Heart right ventricle (tissue), 16 donors: ENCODE measurements at regions not wholly inside any gene's neighbourhood (a gene's known extent, or its start where the extent isn't known, plus 50 kb on each side); places are given as distances from the start of the nearest gene placed in this dataset.

Experiments used
- ATAC-seq, 8 donors: fragments of 200-7000 bp; cut with Tn5 transposase; one replicate each; pipeline ENCODE4 v1.9.1; 2020; ENCODE audit warnings: mild to moderate bottlenecking in 8 of 8, moderate library complexity in 8 of 8, moderate number of reproducible peaks in 1 of 8
- DNase-seq, 2 donors: peaks; one replicate each; pipeline ENCODE4 v3.0.0-alpha.2; 2020
- H3K27ac ChIP-seq, 10 donors: fragments of 200-600 bp; sonication (generic) in 2 of 10; one replicate each; pipeline versions ENCODE4 v1.5.0 to v1.8.0; 2020 to 2022; ENCODE audit warnings: mild to moderate bottlenecking in 3 of 10
- H3K27me3 ChIP-seq, 7 donors: fragments of 200-600 bp; one replicate each; pipeline ENCODE4 v1.8.0; 2021 to 2022; ENCODE audit warnings: mild to moderate bottlenecking in 2 of 7
- H3K36me3 ChIP-seq, 9 donors: fragments of 200-600 bp; sonication (generic) in 1 of 9; one replicate each; pipeline versions ENCODE4 v1.5.0 to v1.8.0; 2020 to 2022; ENCODE audit warnings: mild to moderate bottlenecking in 2 of 9
- H3K4me1 ChIP-seq, 9 donors: fragments of 200-600 bp; sonication (generic) in 1 of 9; one replicate each; pipeline versions ENCODE4 v1.5.0 to v1.8.0; 2020 to 2022; ENCODE audit warnings: mild to moderate bottlenecking in 4 of 9
- H3K4me3 ChIP-seq, 10 donors: fragments of 200-600 bp; sonication (generic) in 2 of 10; one replicate each; pipeline versions ENCODE4 v1.5.0 to v1.8.0; 2020 to 2022; ENCODE audit warnings: mild to moderate bottlenecking in 7 of 10, moderate library complexity in 2 of 10
- H3K9me3 ChIP-seq, 11 donors: fragments of 200-600 bp in 10 of 11; sonication (generic) in 2 of 11; one replicate each; pipeline versions ENCODE4 v1.5.0 to v1.8.0; 2013 to 2022; ENCODE audit warnings: mild to moderate bottlenecking in 2 of 11, control low read depth in 1 of 11, moderate library complexity in 1 of 11
- WGBS, 2 donors: extraction: QIAGEN DNeasy Blood & Tissue Kit; methylation state at CpG; one replicate each; pipeline ENCODE4 v1.1.7; 2013; ENCODE audit warnings: inconsistent platforms in 1 of 2; 5-methylcytosine and 5-hydroxymethylcytosine counted together
- intact Hi-C, 10 donors: fragments of 100-400 bp; cut with DNase I; formaldehyde crosslinking; loops; one replicate each; pipeline versions ENCODE4 v1.11.1 to v1.14.2; 2022
- TF ChIP-seq, protein P1 (sequence below), 9 donors: fragments of 200-600 bp; sonication (generic) in 2 of 9; IDR thresholded peaks; one replicate each; pipeline versions ENCODE4 v1.5.0 to v1.8.0; 2021 to 2022; ENCODE audit warnings: antibody characterized with exemption in 9 of 9, mild to moderate bottlenecking in 5 of 9, moderate library complexity in 1 of 9
- donor health status: Arrhythmogenic right ventricular cardiomyopathy.
- donor health status: ischemic (EF 13 %, LVEDD 7.1; RV severe dilation, severe dysfunction).
- donor health status: healthy with polysubstance abuse.
- donor health status: DM: no; HTN: yes; CAD: no.
- donor health status: DM: no; HTN: no; CAD: no.
- donor health status: ischemic (EF 25% LVEDD 6.9; RV normal size, moderate dysfunction).
- donor health status: ischemic (EF 25% LVEDD 5.7; RV mildly dilated, moderate dysfunction).
- donor health status: healthy.
- donor health status: DM: yes; HTN: yes; CAD: no.
- donor health status: Ischemic cardiomyopathy.
- donor health status: ischemic (EF 35%, LVEDD 5.7; RV mildly dilated, moderate dysfunction).
- donor health status: nonischemic (EF 11% LVEDD 7.7; RV severe dilation, severe dysfunction).
- donor health status: DM: yes; HTN: yes; CAD: no.
- donor health status: PGD.
- donor health status: ischemic (EF 29% LVEDD 5.4; RV normal size, mild dysfunction).
- donor health status: nonischemic (EF 23%, LVEDD 6.1; RV moderate dilation, normal function).

- Histone ChIP-seq H3K4me3 (no peak overlapping the region), H3K4me1 (no peaks in the 10 kb centered on the region), H3K36me3 (no peaks in the 10 kb centered on the region), H3K27me3 (no peaks in the 10 kb centered on the region), H3K27ac (no peak overlapping the region), H3K9me3 (peaks cover 0 to 3% (median 0%) of the 10 kb centered on the region in 11 donors)
- WGBS, 2 donors: 73 to 83% methylated on average over 2 of the region's 2 CpGs
- DNase-seq: no peak
- no peak for ATAC-seq
- TF ChIP-seq, protein P1, sequence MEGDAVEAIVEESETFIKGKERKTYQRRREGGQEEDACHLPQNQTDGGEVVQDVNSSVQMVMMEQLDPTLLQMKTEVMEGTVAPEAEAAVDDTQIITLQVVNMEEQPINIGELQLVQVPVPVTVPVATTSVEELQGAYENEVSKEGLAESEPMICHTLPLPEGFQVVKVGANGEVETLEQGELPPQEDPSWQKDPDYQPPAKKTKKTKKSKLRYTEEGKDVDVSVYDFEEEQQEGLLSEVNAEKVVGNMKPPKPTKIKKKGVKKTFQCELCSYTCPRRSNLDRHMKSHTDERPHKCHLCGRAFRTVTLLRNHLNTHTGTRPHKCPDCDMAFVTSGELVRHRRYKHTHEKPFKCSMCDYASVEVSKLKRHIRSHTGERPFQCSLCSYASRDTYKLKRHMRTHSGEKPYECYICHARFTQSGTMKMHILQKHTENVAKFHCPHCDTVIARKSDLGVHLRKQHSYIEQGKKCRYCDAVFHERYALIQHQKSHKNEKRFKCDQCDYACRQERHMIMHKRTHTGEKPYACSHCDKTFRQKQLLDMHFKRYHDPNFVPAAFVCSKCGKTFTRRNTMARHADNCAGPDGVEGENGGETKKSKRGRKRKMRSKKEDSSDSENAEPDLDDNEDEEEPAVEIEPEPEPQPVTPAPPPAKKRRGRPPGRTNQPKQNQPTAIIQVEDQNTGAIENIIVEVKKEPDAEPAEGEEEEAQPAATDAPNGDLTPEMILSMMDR (IDR thresholded peaks at IDR 0.05): no peak
- intact Hi-C loops: loop anchor here in 1 of 10 donors (10.0 kb wide), 1 partner anchor 416 kb away; no protein-coding TSS in a partner anchor
Measured at GRCh38 chr6:141688916-141689315, 443.8 kb upstream of the GJE1 start.

- Histone ChIP-seq H3K27me3 (no peaks in the 10 kb centered on the region), H3K36me3 (no peaks in the 10 kb centered on the region), H3K4me1 (no peaks in the 10 kb centered on the region), H3K4me3 (no peak overlapping the region), H3K27ac (no peak overlapping the region), H3K9me3 (no peaks in the 10 kb centered on the region)
- WGBS, 2 donors: 51 to 86% methylated on average over 1 of the region's 1 CpG
- DNase-seq (no peak), ATAC-seq (no peak)
- TF ChIP-seq, protein P1 (IDR thresholded peaks at IDR 0.05): no peak
- intact Hi-C loops: loop anchor here in 1 of 10 donors (10.0 kb wide), 1 partner anchor 419 kb away; no protein-coding TSS in a partner anchor
Measured at GRCh38 chr6:141685416-141685815, 447.3 kb upstream of the GJE1 start.

DNA sequence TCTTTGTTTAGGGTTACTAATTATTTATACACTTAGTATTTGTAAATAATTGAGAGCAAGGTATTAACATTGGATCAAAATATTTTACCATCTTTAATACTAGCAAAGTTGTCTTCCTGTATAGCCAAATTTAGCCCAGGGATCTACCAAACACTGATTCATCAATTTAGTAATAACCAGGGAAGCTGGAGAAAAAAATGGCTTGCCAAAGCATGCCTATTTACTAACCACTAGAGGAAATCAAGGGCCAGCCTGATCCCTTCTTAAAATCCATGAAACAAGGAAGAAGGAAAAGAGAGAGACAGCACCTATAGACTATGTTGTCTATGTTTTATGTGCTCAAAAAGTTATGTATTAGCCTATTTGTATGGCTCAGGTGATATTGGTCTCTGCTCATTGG, 450.3 kb upstream of the GJE1 start:
- Histone ChIP-seq H3K4me1 (no peaks in the 10 kb centered on the region), H3K27me3 (no peaks in the 10 kb centered on the region), H3K27ac (no peak overlapping the region), H3K4me3 (no peak overlapping the region), H3K9me3 (no peaks in the 10 kb centered on the region), H3K36me3 (no peaks in the 10 kb centered on the region)
- DNase-seq: no peak
- no peak for ATAC-seq
- TF ChIP-seq, protein P1 (IDR thresholded peaks at IDR 0.05): no peak
- intact Hi-C loops: loop anchor here in 1 of 10 donors (10.0 kb wide), 1 partner anchor 422 kb away; no protein-coding TSS in a partner anchor

- H3K36me3 ChIP-seq: no peaks in the 10 kb centered on the region
- DNase-seq (no peak), ATAC-seq (no peak)
- no peaks in the 10 kb centered on the region for H3K4me1 ChIP-seq
- 52 to 54% methylated on average over 4 of the region's 4 CpGs for WGBS, 2 donors
- TF ChIP-seq, protein P1 (IDR thresholded peaks at IDR 0.05): peak in 8 of 9 donors; percentile 33 to 64 (median 57)
- H3K9me3 ChIP-seq: no peaks in the 10 kb centered on the region
- no peak overlapping the region for H3K27ac ChIP-seq
- no peaks in the 10 kb centered on the region for H3K27me3 ChIP-seq
- H3K4me3 ChIP-seq: no peak overlapping the region
- intact Hi-C loops: loop anchor here in 6 of 10 donors (5.0 to 10.0 kb wide), 3 partner anchors 435 to 440 kb away; no protein-coding TSS in a partner anchor
Measured at GRCh38 chr6:141677598-141678211, 455.0 kb upstream of the GJE1 start.
